A549 (cell line): ENCODE measurements at regions not wholly inside any gene's neighbourhood (a gene's known extent, or its start where the extent isn't known, plus 50 kb on each side); places are given as distances from the start of the nearest gene placed in this dataset.
A peak's percentile ranks its signal among the peaks of the same experiment; 100 is the strongest.

ENCODE experiments used
- ATAC-seq, 2 experiments: fragments of 200-7000 bp in 1 of 2; fragments of >200 bp in 1 of 2; cut with Nextera tagmentation in 1 of 2; cut with Tn5 transposase in 1 of 2; 3 replicates each; pipeline versions ENCODE4 v1.8.0 to v1.9.1; 2018 to 2020; ENCODE audit warnings: mild to moderate bottlenecking in 1 of 2, moderate library complexity in 1 of 2
- CTCF ChIA-PET: fragments of 300-600 bp; sonication (Branson Sonifier 250); formaldehyde crosslinking; extraction: SDS; loops from one replicate; lab custom pipeline; 2021; ENCODE audit warnings: antibody characterized with exemption, inconsistent platforms; lab: Yijun Ruan, JAX
- POLR2A ChIA-PET: fragments of 350-600 bp; formaldehyde crosslinking; extraction: SDS; loops from one replicate; lab custom pipeline; 2021; ENCODE audit warnings: antibody characterized with exemption, inconsistent platforms; lab: Yijun Ruan, JAX
- DNase-seq, 2 experiments: peaks; one replicate each; pipeline versions ENCODE4 v3.0.0 to v3.0.0-alpha.2; 2011 to 2016; ENCODE audit warnings: low read depth in 1 of 2, low spot score in 1 of 2
- FAIRE-seq: peaks from 2 replicates; lab custom pipeline; 2011; peaks lifted over from hg19 to GRCh38; lab: Jason Lieb, UNC
- H3K27ac ChIP-seq, 2 experiments: fragments of >200 bp; sonication (Bioruptor Twin); formaldehyde crosslinking; 3 replicates each; pipeline ENCODE4 v1.5.1; 2016 to 2017
- H3K4me1 ChIP-seq: fragments of >200 bp; sonication (Bioruptor Twin); formaldehyde crosslinking; 3 replicates; pipeline ENCODE4 v1.6.1; 2016
- H3K4me2 ChIP-seq: fragments of >200 bp; sonication (Bioruptor Twin); formaldehyde crosslinking; 3 replicates; pipeline ENCODE4 v1.6.1; 2016
- H3K4me3 ChIP-seq: fragments of >200 bp; sonication (Bioruptor Twin); formaldehyde crosslinking; 3 replicates; pipeline ENCODE4 v1.5.1; 2016
- H3K9me3 ChIP-seq: fragments of >200 bp; sonication (Bioruptor Twin); formaldehyde crosslinking; 3 replicates; pipeline ENCODE4 v1.6.1; 2016
- CBX2 ChIP-seq: fragments of 200-600 bp; sonication (generic); IDR thresholded peaks from 2 replicates; pipeline ENCODE4 v1.6.1; 2016; ENCODE audit warnings: low read depth, mild to moderate bottlenecking, borderline replicate concordance
- CTCF ChIP-seq: fragments of >200 bp; sonication (Bioruptor Twin); formaldehyde crosslinking; IDR thresholded peaks from 3 replicates; pipeline ENCODE4 v1.5.1; 2016
- EHMT2 ChIP-seq: fragments of 200-600 bp; sonication (generic); IDR thresholded peaks from 2 replicates; pipeline ENCODE4 v1.6.1; 2016; ENCODE audit warnings: antibody characterized with exemption, low read depth, mild to moderate bottlenecking, moderate library complexity
- FOSL2 ChIP-seq, 2 experiments: fragments of 450-650 bp in 1 of 2; fragments of >200 bp in 1 of 2; sonication (Bioruptor Twin) in 1 of 2; formaldehyde crosslinking; IDR thresholded peaks; 2 replicates each; pipeline versions ENCODE4 v1.5.0 to v1.6.1; 2016 to 2020; ENCODE audit warnings: mild to moderate bottlenecking in 1 of 2, moderate library complexity in 1 of 2
- HDAC2 ChIP-seq: fragments of 200-600 bp; sonication (generic); IDR thresholded peaks from 2 replicates; pipeline ENCODE4 v1.6.1; 2016
- HEYL ChIP-seq: fragments of 250-450 bp; sonication (Bioruptor Pico); IDR thresholded peaks from 2 replicates; pipeline ENCODE4 v1.8.0; 2021; ENCODE audit warnings: mild to moderate bottlenecking, moderate library complexity
- HOXB5 ChIP-seq: fragments of 250-450 bp; sonication (Bioruptor Pico); IDR thresholded peaks from 2 replicates; pipeline ENCODE4 v1.5.0; 2020; ENCODE audit warnings: mild to moderate bottlenecking, moderate library complexity
- JUN ChIP-seq, 2 experiments: fragments of >200 bp; sonication (Bioruptor Twin); formaldehyde crosslinking; IDR thresholded peaks; 2 replicates in 1 of 2; 3 replicates in 1 of 2; pipeline ENCODE4 v1.6.1; 2016 to 2017
- KDM1A ChIP-seq: fragments of 200-600 bp; sonication (generic); IDR thresholded peaks from 2 replicates; pipeline ENCODE4 v1.6.1; 2016; ENCODE audit warnings: low read depth, mild to moderate bottlenecking
- KDM5A ChIP-seq: fragments of 200-600 bp; sonication (generic); IDR thresholded peaks from 2 replicates; pipeline ENCODE4 v1.6.1; 2016; ENCODE audit warnings: antibody characterized with exemption, mild to moderate bottlenecking
- MAFK ChIP-seq: fragments of 450-650 bp; IDR thresholded peaks from 2 replicates; pipeline ENCODE4 v1.6.1; 2014; ENCODE audit not compliant: partially characterized antibody
- MYC ChIP-seq: IDR thresholded peaks from 2 replicates; pipeline ENCODE4 v1.6.1; 2012; ENCODE audit warnings: mild to moderate bottlenecking, inconsistent platforms, low read length, improper control_type of control experiment, borderline replicate concordance
- POLR2AphosphoS2 ChIP-seq: conservative IDR thresholded peaks from 2 replicates; pipeline ENCODE4 v1.6.1; 2012; ENCODE audit warnings: low read length, improper control_type of control experiment, inconsistent platforms
- RAD21 ChIP-seq, 2 experiments: fragments of >200 bp in 1 of 2; sonication (Bioruptor Twin) in 1 of 2; formaldehyde crosslinking in 1 of 2; IDR thresholded peaks in 1 of 2; conservative IDR thresholded peaks in 1 of 2; 2 replicates in 1 of 2; 3 replicates in 1 of 2; pipeline ENCODE4 v1.6.1; 2012 to 2018; ENCODE audit warnings: inconsistent platforms in 1 of 2
- RCOR1 ChIP-seq: fragments of 150-350 bp; IDR thresholded peaks from 2 replicates; pipeline ENCODE4 v1.6.1; 2014; ENCODE audit warnings: antibody characterized with exemption, low read length, low read depth
- SMC3 ChIP-seq: fragments of >200 bp; sonication (Bioruptor Twin); formaldehyde crosslinking; IDR thresholded peaks from 3 replicates; pipeline ENCODE4 v1.6.1; 2018; ENCODE audit warnings: inconsistent platforms
- TP53 ChIP-seq: fragments of 250-450 bp; sonication (Bioruptor Pico); IDR thresholded peaks from 2 replicates; pipeline ENCODE4 v1.5.0; 2021; ENCODE audit warnings: mild to moderate bottlenecking, moderate library complexity
- WGBS: methylation state at CpG from one replicate; pipeline ENCODE4 v1.1.6; 2017; ENCODE audit errors: missing lambda C conversion rate; 5-methylcytosine and 5-hydroxymethylcytosine counted together
- TF ChIP-seq, protein P1 (sequence below): fragments of 250-450 bp; sonication (Bioruptor Pico); IDR thresholded peaks from 2 replicates; pipeline ENCODE4 v1.5.0; 2021; ENCODE audit warnings: mild to moderate bottlenecking, moderate library complexity, borderline replicate concordance
- TF ChIP-seq, protein P2 (sequence below): fragments of 150-350 bp; IDR thresholded peaks from 2 replicates; pipeline ENCODE4 v1.6.1; 2014; ENCODE audit warnings: low read depth, mild to moderate bottlenecking, low read length

DNA sequence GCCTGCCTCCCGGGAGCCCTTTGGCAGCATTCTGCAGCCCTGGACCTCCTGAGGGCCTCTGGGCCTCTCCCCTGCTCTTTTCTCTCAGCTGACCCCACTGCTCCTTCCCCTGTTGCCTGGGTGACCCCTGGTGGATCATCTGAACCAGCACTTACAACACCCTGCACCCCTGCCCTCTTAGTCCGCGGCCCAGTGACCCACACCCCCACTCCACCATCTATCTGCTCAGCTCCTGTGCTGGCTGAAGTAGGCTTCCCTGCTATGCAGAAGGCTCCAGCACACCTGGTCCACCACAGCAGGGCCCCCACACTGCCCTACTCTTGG, 74.0 kb downstream of the DMRTA2 start (continued):
- TF ChIP-seq, protein P1, sequence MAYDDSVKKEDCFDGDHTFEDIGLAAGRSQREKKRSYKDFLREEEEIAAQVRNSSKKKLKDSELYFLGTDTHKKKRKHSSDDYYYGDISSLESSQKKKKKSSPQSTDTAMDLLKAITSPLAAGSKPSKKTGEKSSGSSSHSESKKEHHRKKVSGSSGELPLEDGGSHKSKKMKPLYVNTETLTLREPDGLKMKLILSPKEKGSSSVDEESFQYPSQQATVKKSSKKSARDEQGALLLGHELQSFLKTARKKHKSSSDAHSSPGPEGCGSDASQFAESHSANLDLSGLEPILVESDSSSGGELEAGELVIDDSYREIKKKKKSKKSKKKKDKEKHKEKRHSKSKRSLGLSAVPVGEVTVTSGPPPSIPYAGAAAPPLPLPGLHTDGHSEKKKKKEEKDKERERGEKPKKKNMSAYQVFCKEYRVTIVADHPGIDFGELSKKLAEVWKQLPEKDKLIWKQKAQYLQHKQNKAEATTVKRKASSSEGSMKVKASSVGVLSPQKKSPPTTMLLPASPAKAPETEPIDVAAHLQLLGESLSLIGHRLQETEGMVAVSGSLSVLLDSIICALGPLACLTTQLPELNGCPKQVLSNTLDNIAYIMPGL (CRISPR knock-in tag), result no peak

- H3K4me3 ChIP-seq, result no peak overlapping the region
- H3K4me1 ChIP-seq, result no peaks in the 10 kb centered on the region
- no peak overlapping the region for H3K27ac ChIP-seq
- FAIRE-seq (no peak), ATAC-seq (peak; percentile 83 to 93), DNase-seq (peak; percentile 56 to 57)
- POLR2A ChIA-PET, result no interaction called here
- no peaks in the 10 kb centered on the region for H3K9me3 ChIP-seq
- CTCF ChIA-PET, result interaction anchor here (0.6 to 4.2 kb wide), 21 partner anchors 8 to 1671 kb away, joined by 3 to 23 read pairs (median 3); no protein-coding TSS in a partner anchor
- 18% methylated on average over 5 of the region's 5 CpGs for WGBS
- no peak overlapping the region for H3K4me2 ChIP-seq
- TF ChIP-seq CTCF (peak; percentile 63), RAD21 (conservative IDR thresholded peaks at IDR 0.05 in 1 of 2, IDR thresholded peaks at IDR 0.05 in 1 of 2) (peak; percentile 75 to 76), SMC3 (peak; percentile 37; the same call in 1 of the 3 replicates), RCOR1 (no peak), TP53 (CRISPR knock-in tag) (no peak)
Observed at GRCh38 chr1:50348449-50349241, 74.6 kb downstream of the DMRTA2 start.

- TF ChIP-seq JUN (IDR thresholded peaks at IDR 0.05) (no peak), RAD21 (conservative IDR thresholded peaks at IDR 0.05 in 1 of 2, IDR thresholded peaks at IDR 0.05 in 1 of 2) (no peak), MYC (no peak), CBX2 (no peak), KDM1A (no peak), KDM5A (no peak), TP53 (CRISPR knock-in tag) (no peak), EHMT2 (no peak), HEYL (CRISPR knock-in tag) (no peak), FOSL2 (IDR thresholded peaks at IDR 0.05) (no peak), FOSL2 (CRISPR knock-in tag; IDR thresholded peaks at IDR 0.05) (no peak), HDAC2 (no peak), HOXB5 (no peak), POLR2AphosphoS2 (no peak), MAFK (no peak)
- TF ChIP-seq, protein P2, sequence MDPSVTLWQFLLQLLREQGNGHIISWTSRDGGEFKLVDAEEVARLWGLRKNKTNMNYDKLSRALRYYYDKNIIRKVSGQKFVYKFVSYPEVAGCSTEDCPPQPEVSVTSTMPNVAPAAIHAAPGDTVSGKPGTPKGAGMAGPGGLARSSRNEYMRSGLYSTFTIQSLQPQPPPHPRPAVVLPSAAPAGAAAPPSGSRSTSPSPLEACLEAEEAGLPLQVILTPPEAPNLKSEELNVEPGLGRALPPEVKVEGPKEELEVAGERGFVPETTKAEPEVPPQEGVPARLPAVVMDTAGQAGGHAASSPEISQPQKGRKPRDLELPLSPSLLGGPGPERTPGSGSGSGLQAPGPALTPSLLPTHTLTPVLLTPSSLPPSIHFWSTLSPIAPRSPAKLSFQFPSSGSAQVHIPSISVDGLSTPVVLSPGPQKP, result no peak
- TF ChIP-seq, protein P1 (CRISPR knock-in tag), result no peak
- no peak for ATAC-seq
- WGBS, result 12% methylated on average over 6 of the region's 6 CpGs
- H3K4me1 ChIP-seq, result no peaks in the 10 kb centered on the region
- no peak for DNase-seq
- CTCF ChIA-PET, result interaction anchor here (0.7 to 4.2 kb wide), 21 partner anchors 9 to 1671 kb away, joined by 3 to 23 read pairs (median 4); no protein-coding TSS in a partner anchor
- H3K4me3 ChIP-seq, result no peak overlapping the region
- H3K27ac ChIP-seq, result no peak overlapping the region
- POLR2A ChIA-PET, result no interaction called here
- FAIRE-seq, result no peak
- H3K4me2 ChIP-seq, result no peak overlapping the region
- no peaks in the 10 kb centered on the region for H3K9me3 ChIP-seq
Observed at GRCh38 chr1:50347933-50348332, 75.3 kb downstream of the DMRTA2 start.
